NCI-H345 treated with DMSO at 0.1 percent for 48 hours (cell line): ENCODE measurements at regions not wholly inside any gene's neighbourhood (a gene's known extent, or its start where the extent isn't known, plus 50 kb on each side); places are given as distances from the start of the nearest gene placed in this dataset.
"Not testable (repeated sequence)": the region's sequence is repeated elsewhere in the genome, so short reads cannot be mapped to it uniquely, and the experiment has no call there.

ENCODE experiments used
- DNase-seq: peaks from one replicate; lab custom pipeline; 2025; ENCODE audit not compliant: unreplicated experiment; lab: John Stamatoyannopoulos, UW

DNA sequence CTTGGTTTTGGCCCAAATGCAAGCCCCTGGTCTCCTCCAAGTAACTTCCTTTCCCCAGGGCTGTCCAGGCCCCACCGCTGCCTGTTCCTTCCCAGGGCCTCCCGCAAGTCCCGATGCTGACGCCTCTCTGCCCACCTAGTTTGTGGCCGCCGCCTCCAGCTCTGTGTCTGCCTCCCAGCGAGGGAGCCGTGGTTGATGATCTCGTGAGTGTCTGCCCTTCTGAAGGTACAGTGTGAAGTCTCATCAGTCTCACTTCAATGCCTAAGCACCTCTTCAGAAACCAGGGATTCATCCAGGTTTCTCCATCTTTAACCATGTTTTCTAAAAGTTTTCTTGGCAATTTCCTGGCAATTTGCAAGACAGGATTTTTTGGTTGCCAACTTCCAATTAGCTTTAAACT, 127.5 kb downstream of the TMEM121 start:
- not testable (repeated sequence) for DNase-seq

DNA sequence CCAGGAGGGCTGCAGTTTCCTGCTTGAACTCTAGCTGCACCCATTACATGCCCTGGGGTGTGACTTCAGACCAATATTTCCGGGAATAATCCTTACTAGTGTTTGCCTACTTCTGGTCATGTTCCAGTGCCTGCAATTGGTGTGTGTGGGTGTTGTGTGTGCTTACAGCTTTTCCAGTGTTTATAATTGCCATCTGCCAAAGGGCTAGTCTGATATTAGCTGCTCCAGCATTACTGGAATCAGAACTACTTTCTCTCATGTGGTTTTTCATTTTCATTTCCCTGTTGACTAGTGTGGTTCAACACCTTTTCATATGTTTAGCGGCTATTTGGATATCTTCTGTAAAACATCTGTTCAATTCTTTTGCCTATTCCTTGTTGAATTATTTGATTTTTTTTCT, 132.9 kb downstream of the TMEM121 start:
- DNase-seq: not testable (repeated sequence)

DNA sequence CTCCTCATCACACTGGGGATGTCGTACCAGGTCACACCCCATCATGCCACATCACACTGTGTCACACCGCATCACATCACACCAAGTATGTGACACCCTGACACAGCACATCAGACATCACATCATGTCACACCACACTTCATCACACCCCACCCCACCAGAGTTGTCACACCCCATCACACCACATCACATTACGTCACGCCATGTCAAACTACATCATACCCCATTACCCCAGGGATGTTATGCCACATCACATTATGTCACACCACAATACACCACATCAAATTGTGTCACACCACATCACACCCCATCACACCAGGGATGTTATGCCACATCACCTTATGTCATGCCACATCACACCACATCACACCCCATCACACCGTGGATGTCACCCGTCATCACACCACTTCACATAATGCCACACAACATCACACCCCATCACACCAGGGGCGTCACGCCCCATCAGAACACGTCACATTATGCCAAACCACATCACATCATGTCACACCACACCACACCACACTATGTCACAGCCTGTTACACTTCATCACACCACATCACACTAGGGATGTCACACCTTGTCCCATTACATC, 133.6 kb downstream of the TMEM121 start:
- DNase-seq: no peak

DNA sequence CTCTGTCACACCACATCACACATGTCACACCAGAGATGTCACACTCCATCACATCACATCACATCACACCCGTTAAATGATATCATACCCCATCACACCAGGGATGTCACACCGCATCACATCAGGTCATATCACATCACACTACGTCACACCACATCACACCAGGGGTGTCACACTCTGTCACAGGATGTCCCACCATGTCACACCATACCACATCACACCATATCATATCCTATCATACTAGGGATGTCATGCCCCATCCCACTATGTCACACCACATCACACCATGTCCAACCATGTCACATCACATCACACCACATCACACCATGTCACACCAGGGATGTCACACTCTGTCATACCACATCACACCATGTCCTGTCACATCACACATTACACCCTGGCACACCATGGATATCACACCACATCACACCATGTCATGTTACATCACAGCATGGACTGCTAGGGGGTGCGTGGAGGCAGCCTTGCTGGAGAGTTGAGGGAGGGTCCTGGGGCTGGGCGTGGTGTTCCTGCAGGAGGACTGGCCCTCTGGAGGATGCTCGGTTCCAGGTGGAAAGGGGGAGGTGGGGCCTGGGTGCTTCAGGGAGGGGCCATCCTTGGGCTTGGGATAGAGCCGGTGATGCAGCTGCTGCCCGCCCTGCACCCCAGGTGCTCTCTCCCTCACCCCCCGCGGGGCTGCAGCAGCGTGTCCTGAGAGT, 134.6 kb downstream of the TMEM121 start:
- no peak for DNase-seq

DNA sequence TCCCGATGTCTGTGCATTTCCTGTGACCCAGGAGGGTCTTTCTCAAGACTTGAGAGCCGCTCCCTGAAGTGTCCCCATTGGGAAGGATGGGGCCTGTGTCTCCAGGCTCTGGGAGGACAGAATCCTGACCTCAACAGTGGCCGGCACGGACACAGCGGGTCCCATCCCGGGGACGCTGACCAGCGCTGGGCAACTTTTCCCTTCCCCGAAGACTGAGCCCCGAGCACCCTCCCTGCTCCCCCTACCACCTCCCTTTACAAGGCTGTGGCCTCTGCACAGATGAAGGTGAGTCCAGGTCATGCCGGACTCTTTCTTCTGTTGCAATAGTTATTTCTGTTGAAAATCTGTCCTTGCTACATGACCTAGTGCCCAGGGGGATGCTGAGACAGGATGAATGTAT, 135.7 kb downstream of the TMEM121 start:
- not testable (repeated sequence) for DNase-seq

DNA sequence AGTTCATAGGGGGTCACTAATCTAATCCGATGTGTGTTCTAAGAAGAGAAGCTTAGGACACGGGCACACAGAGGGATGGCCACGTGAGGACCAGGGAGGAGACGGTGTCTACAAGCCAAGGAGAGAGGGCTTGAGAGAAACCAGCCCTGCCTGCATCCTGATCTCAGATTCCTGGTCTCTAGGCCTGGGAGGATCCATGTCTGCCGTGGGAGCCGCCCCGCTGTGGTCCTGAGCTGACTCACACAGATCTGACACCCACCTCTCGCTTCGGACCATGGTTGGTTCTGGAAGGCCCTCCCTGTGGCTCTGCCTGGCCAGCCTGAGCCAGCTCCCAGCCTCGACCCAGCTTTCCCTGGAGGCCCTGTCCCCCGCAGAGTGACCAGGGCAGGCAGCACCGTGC, 136.2 kb downstream of the TMEM121 start:
- not testable (repeated sequence) for DNase-seq

DNA sequence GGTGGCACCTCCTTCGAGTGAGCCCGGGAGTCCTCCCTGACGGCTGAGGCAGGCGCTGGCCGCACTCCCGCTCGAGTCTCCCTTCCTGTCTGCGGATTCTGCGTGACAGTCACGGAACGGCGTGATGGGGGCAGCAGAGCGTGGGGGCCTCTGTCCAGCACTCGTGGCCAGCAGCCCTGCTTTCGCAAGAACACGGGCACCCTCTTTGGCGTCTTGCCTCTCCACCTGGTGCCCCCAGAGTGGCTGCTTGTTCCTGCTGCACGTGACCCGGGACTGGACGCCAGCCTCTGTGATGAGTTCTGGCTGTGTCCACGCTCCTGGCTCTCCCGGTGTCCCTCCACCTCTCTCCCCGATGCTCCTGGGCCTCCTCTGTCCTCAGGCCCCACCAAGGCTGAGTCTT, 136.9 kb downstream of the TMEM121 start:
- not testable (repeated sequence) for DNase-seq

DNA sequence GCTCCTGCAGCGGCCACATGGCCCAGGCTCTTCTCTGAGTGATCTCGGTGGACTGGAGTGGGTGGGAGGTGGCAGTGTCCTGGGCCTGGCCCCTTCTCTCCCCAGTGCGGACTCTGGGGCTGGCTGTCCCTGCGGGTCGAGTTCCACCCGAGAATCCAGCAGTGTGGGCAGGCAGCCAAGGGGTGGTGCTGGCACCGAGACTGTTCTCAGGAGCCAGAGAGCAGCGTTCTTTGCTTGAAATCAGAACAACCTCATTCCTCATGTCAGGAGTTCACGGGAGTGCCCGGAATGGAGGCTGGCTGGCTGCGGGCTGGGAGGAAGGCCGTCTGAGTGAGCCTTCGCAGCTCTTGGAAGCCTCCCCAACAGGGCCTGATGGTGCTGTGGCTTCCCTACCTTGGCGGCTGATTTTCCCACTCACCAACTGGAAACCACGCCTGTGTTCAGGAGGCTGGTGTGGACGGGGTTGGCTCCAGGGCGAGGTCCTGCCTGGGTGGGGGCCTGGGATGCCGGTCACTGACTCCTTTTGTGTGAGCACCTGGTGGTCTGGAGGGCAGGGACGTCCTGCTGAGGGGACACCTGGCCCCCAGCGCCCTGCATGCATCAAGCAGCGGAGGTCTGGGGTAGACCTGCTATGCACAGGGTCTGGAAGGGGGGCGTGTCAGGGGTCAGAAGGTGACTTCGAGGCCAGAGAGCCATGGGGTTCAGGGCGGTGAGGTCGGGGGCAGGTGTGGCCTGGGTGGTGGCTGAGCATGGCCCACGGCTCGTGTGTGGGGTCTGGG, 137.6 kb downstream of the TMEM121 start:
- not testable (repeated sequence) for DNase-seq

DNA sequence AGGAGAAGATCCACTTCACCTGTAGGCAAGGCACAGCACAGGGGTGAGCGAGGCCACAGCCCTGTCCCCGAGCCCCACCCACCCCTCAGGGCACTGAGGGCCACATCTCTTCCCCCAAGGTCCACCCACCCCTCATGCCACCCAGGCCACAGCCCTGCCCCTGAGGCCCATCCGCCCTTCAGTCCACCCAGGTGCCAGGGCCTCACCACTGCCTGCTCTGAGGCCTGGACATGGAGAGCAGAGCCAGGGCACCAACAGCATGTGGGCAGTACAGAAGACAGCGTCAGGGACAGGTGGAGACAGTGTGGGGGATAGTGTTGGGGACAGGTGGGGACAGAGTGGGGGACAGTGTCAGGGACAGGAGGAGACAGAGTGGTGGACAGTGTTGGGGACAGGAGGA, 138.3 kb downstream of the TMEM121 start:
- DNase-seq: no peak

DNA sequence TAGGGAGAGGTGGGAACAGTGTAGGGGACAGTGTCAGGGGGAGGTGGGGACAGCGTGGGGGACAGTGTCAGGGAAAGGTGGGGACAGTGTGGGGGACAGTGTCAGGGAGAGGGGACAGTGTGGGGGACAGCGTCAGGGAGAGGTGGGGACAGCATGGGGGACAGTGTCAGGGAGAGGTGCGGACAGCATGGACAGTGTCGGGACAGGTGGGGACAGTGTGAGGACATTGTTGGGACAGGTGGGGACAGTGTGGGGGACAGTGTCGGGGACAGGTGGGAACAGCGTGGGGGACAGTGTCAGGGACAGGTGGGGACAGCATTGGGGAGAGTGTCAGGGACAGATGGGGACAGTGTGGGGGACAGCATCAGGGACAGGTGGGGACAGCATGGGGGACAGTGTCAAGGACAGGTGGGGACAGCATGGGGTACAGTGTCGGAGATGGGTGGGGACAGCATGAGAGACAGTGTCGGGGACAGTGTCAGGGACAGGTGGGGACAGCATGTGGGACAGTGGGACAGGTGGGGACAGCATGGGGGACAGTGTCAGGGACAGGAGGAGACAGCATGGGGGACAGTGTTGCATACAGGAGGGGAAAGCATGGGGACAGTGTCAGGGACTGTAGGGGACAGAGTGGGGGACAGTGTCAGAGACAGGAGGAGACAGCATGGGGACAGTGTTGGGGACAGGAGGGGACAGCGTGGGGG, 139.0 kb downstream of the TMEM121 start:
- DNase-seq: no peak

DNA sequence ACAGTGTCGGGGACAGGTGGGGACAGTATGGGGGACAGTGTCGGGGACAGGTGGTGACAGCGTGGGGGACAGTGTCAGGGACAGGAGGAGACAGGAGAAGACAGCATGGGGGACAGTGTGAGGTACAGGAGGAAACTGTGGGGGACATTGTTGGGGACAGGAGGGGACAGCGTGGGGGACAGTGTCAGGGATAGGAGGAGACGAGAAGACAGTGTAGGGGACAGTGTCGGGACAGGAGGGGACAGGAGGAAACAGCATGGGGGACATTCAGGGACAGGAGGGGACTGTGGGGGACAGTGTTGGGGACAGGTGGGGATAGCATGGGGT, 139.5 kb downstream of the TMEM121 start:
- no peak for DNase-seq

DNA sequence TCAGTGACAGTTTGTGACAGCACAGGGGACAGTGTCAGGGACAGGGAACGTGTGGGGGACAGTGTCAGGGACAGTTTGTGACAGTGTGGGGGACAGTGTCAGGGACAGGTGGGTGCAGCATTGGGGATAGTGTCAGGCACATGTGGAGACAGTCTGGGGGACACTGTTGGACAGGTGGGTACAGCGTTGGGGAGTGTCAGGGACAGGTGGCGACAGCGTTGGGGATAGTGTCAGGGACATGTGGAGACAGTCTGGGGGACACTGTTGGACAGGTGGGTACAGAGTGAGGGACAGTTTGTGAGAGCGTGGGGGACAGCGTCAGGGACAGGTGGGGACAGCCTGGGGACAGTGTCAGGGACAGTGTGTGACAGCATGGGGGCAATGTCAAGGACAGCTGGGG, 140.0 kb downstream of the TMEM121 start:
- no peak for DNase-seq

DNA sequence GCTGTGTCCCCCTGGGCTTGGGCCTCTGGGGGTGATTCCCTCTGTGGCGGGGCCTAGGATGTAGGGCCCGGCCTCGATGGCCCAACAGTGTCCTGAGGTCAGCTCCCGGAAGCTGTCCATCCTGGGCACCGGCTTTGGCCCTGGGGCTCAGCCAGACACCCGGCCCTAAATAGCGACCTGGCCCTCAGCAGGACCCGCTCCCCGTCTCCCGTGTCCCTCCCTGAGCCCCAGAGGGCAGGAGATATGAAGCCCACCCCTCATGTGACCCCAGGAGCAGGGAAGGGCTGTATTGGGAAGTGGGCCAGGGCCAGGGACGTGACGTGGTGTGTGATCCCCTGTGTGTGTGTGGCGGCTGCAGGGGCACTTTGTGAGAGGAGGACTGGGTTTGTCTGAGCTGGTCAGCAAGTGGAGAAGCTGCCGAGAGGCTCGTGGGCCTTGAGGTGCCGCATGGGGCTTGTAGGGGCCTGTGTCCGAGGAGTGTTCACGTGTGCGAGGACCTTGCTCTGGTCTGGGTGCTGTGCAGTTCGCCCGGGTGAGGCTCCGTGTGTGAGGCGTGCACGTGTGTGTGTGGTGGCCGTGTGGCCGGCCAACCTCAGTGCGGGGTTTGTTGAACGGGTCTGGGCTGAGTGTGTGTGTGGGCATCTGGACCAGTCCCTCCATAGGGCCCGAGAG, 140.7 kb downstream of the TMEM121 start:
- DNase-seq: not testable (repeated sequence)

DNA sequence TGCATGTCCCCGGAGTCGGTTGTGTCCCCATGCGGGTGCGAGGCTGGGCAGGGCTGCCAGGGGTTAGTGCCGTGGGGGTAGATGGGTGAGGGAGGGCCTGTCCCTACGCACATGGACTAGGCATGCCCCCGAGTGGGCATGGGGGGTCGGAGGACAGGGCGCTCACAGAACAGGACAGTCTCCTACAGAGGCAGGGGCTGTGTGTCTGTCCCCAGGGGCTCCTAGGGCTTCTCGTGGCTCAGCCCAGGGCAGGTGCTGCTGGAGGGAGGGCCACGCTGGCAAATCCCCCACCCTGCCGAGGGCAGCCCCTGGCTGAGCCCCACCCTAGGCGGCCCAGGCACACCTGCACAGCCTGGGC, 141.3 kb downstream of the TMEM121 start:
- not testable (repeated sequence) for DNase-seq

DNA sequence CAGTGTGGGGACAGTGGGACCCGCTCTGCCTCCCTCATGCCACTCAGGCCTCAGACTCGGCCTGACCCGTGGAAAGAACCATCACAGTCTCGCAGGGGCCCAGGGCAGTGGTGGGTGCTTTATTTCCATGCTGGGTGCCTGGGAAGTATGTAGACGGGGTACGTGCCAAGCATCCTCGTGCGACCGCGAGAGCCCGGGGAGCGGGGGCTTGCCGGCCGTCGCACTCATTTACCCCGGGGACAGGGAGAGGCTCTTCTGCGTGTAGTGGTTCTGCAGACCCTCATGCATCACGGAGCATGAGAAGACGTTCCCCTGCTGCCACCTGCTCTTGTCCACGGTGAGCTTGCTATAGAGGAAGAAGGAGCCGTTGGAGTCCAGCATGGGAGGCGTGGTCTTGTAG, 141.6 kb downstream of the TMEM121 start:
- DNase-seq: not testable (repeated sequence)

DNA sequence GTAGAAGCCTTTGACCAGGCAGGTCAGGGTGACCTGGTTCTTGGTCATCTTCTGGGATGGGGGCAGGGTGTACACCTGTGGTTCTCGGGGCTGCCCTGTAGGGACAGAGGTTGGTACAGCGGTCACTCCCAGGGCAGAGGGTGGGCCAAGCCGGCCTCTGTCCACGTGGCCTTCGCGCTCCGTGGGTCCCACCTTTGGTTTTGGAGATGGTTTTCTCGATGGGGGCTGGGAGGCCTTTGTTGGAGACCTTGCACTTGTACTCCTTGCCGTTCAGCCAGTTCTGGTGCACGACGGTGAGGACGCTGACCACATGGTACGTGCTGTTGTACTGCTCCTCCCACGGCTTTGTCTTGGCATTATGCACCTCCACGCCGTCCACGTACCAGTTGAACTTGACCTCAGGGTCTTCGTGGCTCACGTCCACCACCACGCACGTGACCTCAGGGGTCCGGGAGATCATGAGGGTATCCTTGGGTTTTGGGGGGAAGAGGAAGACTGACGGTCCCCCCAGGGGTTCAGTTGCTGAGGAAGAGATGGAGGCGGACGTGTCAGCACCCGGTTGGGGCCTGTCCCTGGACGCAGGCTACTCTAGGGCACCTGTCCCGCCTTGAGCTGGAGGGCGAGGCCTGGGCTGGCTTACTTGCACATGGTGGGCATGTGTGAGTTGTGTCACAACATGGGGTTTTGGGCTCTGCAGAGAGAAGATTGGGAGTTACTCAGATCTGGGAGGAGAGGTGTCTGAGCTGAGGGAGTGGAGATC, 142.3 kb downstream of the TMEM121 start:
- not testable (repeated sequence) for DNase-seq

DNA sequence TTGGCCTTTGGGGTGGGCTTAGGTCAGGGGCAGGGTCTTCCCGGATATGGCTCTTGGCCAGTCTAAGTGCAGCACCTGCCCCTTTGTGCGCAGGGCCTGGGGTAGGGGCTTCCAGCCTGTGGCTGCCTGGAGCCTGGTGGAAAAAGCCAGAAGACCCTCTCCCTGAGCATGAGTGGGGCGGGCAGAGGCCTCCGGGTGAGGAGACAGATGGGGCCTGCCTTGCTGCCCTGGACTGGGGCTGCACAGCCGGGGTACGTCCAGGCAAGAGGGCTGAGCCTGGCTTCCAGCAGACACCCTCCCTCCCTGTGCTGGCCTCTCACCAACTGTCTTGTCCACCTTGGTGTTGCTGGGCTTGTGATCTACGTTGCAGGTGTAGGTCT, 142.8 kb downstream of the TMEM121 start:
- not testable (repeated sequence) for DNase-seq

DNA sequence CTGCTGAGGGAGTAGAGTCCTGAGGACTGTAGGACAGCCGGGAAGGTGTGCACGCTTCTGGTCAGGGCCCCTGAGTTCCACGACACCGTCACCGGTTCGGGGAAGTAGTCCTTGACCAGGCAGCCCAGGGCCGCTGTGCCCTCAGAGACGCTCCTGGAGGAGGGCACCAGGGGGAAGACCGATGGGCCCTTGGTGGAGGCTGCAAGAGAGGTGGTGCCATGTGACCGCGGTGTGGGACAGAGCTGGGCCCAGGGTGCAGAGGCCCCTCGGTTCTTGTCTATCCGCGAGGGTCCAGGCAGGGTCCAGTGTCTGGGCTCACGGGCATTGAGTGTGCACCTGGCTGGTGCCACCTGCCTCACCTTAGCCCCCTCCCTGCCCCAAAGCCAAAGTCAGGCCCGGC, 143.3 kb downstream of the TMEM121 start:
- DNase-seq: not testable (repeated sequence)

DNA sequence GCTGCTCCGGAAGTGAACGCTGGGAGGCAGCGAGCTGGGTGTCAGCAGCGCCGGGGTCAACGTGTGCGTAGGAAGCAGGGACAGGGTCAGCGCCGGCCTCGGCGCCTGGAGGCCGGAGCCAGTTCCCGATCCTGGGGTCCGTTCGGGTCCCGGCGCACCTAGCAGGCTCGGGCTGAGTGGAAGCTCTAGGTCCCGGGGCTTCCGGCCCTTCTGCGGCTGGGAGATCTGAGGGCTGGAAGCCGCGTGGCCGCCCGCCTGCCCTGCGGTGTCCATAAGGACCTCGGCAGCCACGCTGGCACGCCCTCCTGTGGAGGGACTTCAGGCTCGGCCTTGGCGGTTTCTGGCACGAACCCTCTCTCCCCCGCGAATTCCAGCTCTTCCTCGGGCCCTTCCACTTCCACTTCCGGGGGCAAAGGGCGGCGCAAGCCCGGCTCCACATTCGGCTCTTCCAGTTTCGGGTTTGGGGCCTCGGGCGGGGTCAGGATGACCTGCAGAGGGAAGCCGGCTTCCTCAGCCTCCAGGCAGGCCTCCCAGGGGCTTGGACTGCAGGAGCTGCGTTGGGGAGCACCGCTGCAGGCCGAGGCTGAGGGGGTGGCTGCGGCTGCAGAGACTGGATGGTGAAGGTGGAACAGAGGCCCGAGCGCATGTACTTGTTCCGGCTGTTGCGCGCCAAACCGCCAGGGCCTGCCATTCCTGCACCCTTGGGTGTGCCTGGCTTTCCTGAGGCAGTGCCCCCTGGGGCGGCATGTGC, 146.2 kb downstream of the TMEM121 start:
- DNase-seq: not testable (repeated sequence)

DNA sequence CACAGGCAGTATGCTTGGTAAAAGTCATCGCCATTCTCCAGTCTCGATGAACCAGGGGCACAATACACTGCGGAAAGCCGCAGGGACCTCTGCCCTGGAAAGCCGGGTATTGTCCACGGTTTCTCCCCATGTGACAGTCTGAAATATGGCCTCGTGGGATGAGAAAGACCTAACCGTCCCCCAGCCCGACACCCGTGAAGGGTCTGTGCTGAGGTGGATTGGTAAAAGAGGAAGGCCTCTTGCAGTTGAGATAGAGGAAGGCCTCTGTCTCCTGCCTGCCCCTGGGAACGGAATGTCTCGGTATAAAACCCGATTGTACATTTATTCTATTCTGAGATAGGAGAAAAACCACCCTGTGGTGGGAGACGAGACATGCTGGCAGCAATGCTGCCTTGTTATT, 149.1 kb downstream of the TMEM121 start:
- not testable (repeated sequence) for DNase-seq
